GM19463 (cell line): ENCODE measurements at regions not wholly inside any gene's neighbourhood (a gene's known extent, or its start where the extent isn't known, plus 50 kb on each side); places are given as distances from the start of the nearest gene placed in this dataset.
"Not testable (repeated sequence)": the region's sequence is repeated elsewhere in the genome, so short reads cannot be mapped to it uniquely, and the experiment has no call there.

Experiments
- ATAC-seq: cut with Tn5 transposase; IDR thresholded peaks from one replicate; pipeline ENCODE4 v1.9.1; 2021; ENCODE audit warnings: mild to moderate bottlenecking, moderate library complexity; ENCODE audit not compliant: unreplicated experiment

DNA sequence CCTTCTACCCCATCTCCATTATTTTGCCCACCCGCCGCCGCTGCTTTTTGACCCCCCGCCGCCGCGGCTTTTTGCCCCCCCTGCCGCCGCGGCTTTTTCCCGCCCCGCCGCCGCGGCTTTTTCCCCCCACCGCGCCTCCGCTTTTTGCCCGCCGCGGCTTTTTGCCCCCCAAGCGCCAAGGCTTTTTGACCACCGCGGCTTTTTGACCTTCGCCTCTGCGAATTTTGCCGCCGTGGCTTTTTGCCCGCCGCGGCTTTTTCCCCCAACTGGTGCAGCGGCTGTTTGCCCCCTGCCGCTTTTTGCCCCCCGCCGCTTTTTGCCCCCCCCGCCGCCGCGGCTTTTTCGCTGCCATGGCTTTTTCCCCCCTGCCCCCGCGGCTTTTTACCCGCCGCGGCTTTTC lies 137.5 kb upstream of the TP53TG3D start:
- ATAC-seq, result not testable (repeated sequence)

DNA sequence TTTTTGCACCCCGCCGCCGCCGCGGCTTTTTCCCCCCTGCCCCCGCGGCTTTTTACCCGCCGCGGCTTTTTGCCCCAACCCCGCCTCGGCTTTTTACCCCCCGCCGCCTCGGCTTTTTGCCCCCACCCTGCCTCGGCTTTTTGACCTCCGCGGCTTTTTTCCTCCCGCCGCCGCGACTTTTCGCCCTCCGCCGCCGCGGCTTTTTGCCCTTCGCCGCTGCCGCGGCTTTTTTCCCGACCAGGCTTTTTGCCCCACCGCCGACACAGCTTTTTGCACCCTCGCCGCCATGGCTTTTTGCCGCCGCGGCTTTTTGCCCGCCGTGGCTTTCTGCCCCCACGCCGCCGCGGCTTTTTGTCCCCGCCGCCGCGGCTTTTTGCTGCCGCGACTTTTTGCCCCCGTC lies 137.0 kb upstream of the TP53TG3D start:
- no peak for ATAC-seq

DNA sequence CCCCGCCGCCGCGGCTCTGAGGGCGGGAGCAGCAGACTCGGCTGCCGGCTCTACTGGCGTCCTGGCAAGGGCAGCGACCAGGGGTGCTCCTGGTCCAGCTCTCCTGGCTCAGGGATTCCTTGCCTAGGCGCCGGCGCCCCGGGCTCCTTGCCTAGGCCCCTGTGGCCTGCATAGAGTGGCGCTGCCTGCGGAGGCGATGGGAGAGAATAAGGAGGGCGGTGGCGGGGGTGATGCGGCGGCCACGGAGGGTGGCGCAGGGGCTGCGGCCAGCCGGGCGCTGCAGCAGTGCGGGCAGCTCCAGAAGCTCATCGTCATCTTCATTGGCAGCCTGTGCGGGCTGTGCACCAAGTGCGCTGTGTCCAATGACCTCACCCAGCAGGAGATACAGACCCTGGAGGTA lies 136.6 kb upstream of the TP53TG3D start:
- ATAC-seq, result not testable (repeated sequence)

DNA sequence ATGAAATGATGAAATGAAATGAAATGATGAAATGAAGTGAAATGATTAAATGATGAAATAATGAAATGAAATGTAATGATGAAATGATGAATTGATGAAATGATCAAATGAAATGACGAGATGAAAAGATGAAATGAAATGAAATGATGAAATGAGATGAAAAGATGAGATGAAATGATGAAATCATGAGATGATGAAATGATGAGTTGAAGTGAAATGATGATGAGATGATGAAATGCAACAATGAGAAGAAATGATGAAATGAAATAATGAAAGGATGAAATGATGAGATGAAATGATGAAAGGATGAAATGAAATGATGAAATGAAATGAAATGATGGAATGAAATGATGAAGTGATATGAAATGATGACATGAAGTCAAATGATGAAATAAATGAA lies 132.7 kb upstream of the TP53TG3D start:
- not testable (repeated sequence) for ATAC-seq

DNA sequence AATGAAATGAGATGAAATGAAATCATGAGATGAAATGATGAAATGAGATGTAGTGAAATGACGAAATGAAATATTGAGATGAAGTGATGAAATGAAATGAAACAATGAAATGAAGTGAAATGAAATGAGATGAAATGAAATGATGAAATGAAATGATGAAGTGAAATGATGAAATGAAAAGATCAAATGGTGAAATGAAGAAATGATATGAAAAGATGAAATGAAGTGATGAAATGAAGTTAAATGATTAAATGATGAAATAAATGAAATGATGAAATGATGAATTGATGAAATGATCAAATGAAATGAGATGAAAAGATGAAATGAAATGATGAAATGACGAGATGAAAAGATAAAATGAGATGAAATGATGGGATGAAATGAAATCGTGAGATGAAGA lies 132.3 kb upstream of the TP53TG3D start:
- ATAC-seq, result not testable (repeated sequence)

DNA sequence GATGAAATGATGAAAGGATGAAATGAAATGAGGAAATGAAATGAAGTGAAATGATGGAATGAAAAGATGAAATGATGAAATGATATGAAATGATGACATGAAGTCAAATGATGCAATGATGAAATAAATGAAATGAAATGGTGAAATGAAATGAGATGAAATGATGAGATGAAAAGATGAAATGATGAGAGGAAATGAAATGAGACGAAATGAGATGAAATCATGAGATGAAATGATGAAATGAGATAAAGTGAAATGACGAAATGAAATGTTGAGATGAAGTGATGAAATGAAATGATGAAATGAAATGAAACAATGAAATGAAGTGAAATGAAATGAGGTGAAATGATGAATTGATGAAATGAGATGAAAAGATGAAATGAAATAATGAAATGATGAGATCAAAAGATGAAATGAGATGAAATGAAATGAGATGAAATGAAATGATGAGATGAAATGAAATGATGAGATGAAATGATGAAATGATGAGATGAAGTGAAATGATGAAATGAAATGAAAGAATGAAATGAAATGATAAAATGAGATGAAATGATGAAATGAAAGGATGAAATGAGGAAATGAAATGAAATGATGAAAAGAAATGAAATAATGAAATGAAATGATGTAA lies 131.7 kb upstream of the TP53TG3D start:
- not testable (repeated sequence) for ATAC-seq

DNA sequence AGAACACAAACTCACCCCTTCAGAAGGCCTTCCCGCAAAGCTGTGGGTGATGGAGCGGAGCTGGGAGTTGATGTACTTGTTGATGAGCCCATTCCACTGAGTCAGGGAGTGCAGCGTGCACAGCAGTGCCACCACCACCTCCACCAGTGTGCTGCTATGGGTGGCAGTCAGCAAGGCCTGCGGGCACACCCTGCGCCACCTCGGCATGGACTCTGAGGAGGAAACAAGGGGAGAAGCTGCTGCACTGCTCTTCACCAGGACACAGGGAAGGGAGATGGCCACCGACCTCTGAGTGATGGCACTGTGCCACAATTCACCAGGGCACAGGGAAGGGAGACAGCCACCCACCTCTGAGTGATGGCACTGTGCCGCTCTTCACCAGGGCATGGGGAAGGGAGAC lies 100.7 kb upstream of the TP53TG3D start:
- not testable (repeated sequence) for ATAC-seq

DNA sequence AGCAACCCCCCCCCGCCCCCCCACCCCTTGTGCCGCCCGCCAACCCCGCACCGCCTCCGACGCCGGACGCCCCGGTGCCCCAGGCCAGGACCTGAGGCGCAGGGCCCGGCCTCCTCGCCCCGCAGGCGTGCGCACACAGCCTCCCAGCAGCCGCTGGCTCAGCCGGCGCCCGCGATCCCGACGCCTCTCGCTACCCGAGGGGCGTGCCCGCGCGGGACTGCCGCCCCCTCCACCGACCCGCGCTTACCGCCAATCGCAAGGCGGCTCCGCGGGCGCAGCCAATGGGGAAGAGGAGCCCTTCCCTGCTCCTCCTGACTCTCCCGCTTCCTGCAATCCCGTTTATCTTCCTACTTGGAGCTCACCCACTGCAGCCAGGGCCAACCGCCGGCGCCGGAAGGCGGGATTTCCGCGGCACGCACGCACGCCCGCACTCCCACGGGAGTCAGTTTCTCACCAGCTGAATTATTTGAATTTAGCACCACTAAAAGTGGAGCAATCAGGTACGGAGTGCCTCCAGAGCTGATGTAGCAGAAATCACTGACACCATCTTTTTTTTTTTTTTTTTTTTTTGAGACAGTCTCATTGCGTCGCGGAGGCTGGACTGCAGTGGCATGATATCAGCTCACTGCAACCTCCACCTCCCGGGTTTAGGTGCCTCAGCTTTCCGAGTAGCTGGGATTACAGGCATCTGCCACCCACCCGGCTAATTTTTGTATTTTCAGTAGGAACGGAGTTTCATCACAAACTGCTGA lies 65.0 kb upstream of the TP53TG3D start:
- not testable (repeated sequence) for ATAC-seq

DNA sequence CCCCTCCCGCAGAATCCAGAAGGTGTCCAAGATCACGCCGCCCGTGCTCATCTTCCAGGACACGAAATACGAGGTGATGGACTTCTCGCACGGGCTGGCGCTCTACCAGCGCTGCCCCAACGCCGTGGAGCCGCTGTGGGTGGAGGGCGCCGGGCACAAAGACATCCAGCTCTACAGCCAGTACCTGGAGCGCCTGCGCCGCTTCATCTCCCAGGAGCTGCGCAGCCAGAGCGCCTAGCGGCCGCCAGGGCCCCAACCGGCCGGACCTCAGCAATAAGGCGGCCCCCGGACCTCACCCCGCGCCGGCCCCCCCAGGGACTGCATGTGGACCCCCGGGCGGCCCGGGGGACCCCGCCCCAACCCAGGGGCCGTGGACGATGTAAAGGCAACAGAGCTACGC lies 50.5 kb upstream of the TP53TG3D start:
- ATAC-seq, result not testable (repeated sequence)
